CD4-positive, alpha-beta T cell (primary cell): ENCODE measurements at regions not wholly inside any gene's neighbourhood (a gene's known extent, or its start where the extent isn't known, plus 50 kb on each side); places are given as distances from the start of the nearest gene placed in this dataset.

Source experiments
- ATAC-seq: fragments of 200-7000 bp; cut with Tn5 transposase; one replicate; pipeline ENCODE4 v1.10.0; 2022; ENCODE audit warnings: mild to moderate bottlenecking; ENCODE audit not compliant: poor library complexity
- CTCF ChIA-PET: fragments of 350-600 bp; sonication (Branson Sonifier 250); formaldehyde crosslinking; loops from one replicate; lab custom pipeline; 2021; ENCODE audit warnings: antibody characterized with exemption, inconsistent platforms; lab: Charles Lee
- POLR2A ChIA-PET: fragments of 350-600 bp; sonication (Branson Sonifier 250); formaldehyde crosslinking; loops from one replicate; lab custom pipeline; 2021; ENCODE audit warnings: antibody characterized with exemption, inconsistent platforms; lab: Charles Lee
- DNase-seq, 14 experiments: peaks; one replicate each; pipeline ENCODE4 v3.0.0-alpha.2; 2013 to 2020; ENCODE audit warnings: mixed read lengths in 2 of 14
- H3K27ac ChIP-seq, 2 donors: one replicate each; pipeline versions ENCODE4 v1.5.1 to v1.7.0; 2013; ENCODE audit warnings: low read length in 2 of 2, low read depth in 1 of 2, mild to moderate bottlenecking in 1 of 2
- H3K27me3 ChIP-seq, 2 experiments: 1 replicate in 1 of 2; 2 replicates in 1 of 2; pipeline versions ENCODE4 v1.6.1 to v1.7.0; 2013; ENCODE audit warnings: low read length in 2 of 2, control low read depth in 1 of 2, mild to moderate bottlenecking in 1 of 2, moderate library complexity in 1 of 2; ENCODE audit not compliant: insufficient read depth in 2 of 2, control insufficient read depth in 1 of 2
- H3K36me3 ChIP-seq: one replicate; pipeline ENCODE4 v1.6.1; 2013; ENCODE audit warnings: low read length, control low read depth; ENCODE audit not compliant: insufficient read depth
- H3K4me1 ChIP-seq: one replicate; pipeline ENCODE4 v1.6.1; 2013; ENCODE audit warnings: low read length, control low read depth; ENCODE audit not compliant: insufficient read depth
- H3K4me3 ChIP-seq: one replicate; pipeline ENCODE4 v1.5.1; 2013; ENCODE audit warnings: mild to moderate bottlenecking, low read length, moderate library complexity
- H3K9me3 ChIP-seq, 2 experiments: 1 replicate in 1 of 2; 2 replicates in 1 of 2; pipeline versions ENCODE4 v1.6.1 to v1.7.0; 2013; ENCODE audit warnings: low read length in 2 of 2, mild to moderate bottlenecking in 2 of 2, control low read depth in 1 of 2, moderate library complexity in 1 of 2; ENCODE audit not compliant: control insufficient read depth in 1 of 2, insufficient read depth in 1 of 2
- H3K27ac Mint-ChIP-seq: one replicate; pipeline ENCODE4 v1.8.0; 2020; ENCODE audit warnings: mixed read lengths
- H3K27me3 Mint-ChIP-seq: one replicate; pipeline ENCODE4 v1.8.0; 2021; ENCODE audit warnings: mixed read lengths
- H3K36me3 Mint-ChIP-seq: one replicate; pipeline ENCODE4 v1.8.0; 2021; ENCODE audit warnings: low read depth, mixed read lengths
- H3K4me1 Mint-ChIP-seq: one replicate; pipeline ENCODE4 v1.8.0; 2021; ENCODE audit warnings: low read depth, mixed read lengths
- H3K4me3 Mint-ChIP-seq: one replicate; pipeline ENCODE4 v1.8.0; 2020; ENCODE audit warnings: mild to moderate bottlenecking, mixed read lengths
- H3K9me3 Mint-ChIP-seq: one replicate; pipeline ENCODE4 v1.8.0; 2020; ENCODE audit warnings: mixed read lengths
- CTCF ChIP-seq: fragments of 200-600 bp; IDR thresholded peaks from one replicate; pipeline ENCODE4 v1.8.0; 2022; ENCODE audit warnings: antibody characterized with exemption, mild to moderate bottlenecking
- intact Hi-C, 2 experiments: fragments of 100-400 bp; cut with DNase I in 1 of 2; cut with micrococcal nuclease in 1 of 2; formaldehyde crosslinking; loops; one replicate each; pipeline versions ENCODE4 v1.15.1 to v1.9.0; 2023 to 2025; cut with DNase I, micrococcal nuclease

DNA sequence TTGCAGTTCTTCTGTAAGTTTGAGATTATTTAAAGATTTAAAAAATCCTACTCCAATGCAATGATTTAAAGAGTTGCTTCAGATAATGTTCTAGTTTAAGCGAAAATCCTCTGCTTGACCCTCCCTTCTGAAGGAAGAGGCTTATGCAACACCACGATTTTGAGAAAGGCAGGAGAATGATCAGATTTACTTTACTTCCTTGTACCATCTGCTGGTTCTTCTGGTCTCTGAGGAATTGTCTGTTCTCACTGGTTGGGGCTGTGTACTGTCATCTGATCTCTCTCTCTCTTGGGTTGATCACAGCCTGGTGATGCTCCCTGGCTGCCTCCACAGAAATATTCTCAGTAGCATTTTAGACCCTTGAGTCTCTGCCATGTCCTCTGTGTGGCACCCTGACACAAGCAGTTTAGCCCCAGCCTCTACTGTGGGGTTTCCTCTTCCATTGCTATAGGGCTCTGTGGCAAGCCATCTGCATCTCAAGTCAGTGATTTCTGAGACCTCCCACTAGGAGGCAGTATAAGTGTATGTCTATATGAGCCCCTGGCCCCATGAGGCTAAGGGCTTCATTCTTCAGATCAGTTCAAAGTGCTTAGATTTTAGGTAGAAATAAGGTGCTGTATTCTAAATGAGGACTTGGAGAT is 50.8 kb upstream of the PLAAT1 start:
- Mint-ChIP-seq H3K36me3 (no peaks in the 10 kb centered on the region), H3K27ac (no peak overlapping the region), H3K4me3 (no peak overlapping the region), H3K27me3 (no peaks in the 10 kb centered on the region), H3K4me1 (no peaks in the 10 kb centered on the region), H3K9me3 (no peaks in the 10 kb centered on the region)
- intact Hi-C loops: no loop called here
- Histone ChIP-seq H3K4me3 (no peak overlapping the region), H3K9me3 (no peaks in the 10 kb centered on the region), H3K27me3 (no peaks in the 10 kb centered on the region), H3K27ac (no peak overlapping the region), H3K4me1 (no peaks in the 10 kb centered on the region), H3K36me3 (no peaks in the 10 kb centered on the region)
- ATAC-seq (no peak), DNase-seq (no peak)
- POLR2A ChIA-PET: no interaction called here
- no peak for TF ChIP-seq CTCF
- CTCF ChIA-PET: no interaction called here
